ENCODE measurements at regions not wholly inside any gene's neighbourhood (a gene's known extent, or its start where the extent isn't known, plus 50 kb on each side); places are given as distances from the start of the nearest gene placed in this dataset.

GRCh38 chr3:188066141-188066540 is 87.8 kb upstream of the LPP start:
- TF ChIP-seq GATA2 (IDR thresholded peaks at IDR 0.05; ENCODE audit: insufficient read depth, insufficient read length, low read depth, low read length), result no peak
- TF ChIP-seq CTCF (IDR thresholded peaks at IDR 0.05; ENCODE audit: extremely low read depth in 1 of 2, insufficient read depth in 1 of 2, low read depth in 1 of 2, low read length in 2 of 2), result no peak
- no peak for TF ChIP-seq POLR2A (IDR thresholded peaks at IDR 0.05; ENCODE audit: low read depth, low read length)
- TF ChIP-seq FOS (IDR thresholded peaks at IDR 0.05; ENCODE audit: borderline replicate concordance, insufficient read depth, low read length), result no peak
